Activated CD4-positive, alpha-beta memory T cell treated with anti-CD3 and anti-CD28 coated beads, Interleukin-2, amount 10 ng/mL, durations not matched to agents 7 days and 5 days (primary cell): ENCODE measurements at regions not wholly inside any gene's neighbourhood (a gene's known extent, or its start where the extent isn't known, plus 50 kb on each side); places are given as distances from the start of the nearest gene placed in this dataset.
A peak's percentile ranks its signal among the peaks of the same experiment; 100 is the strongest.

Experiments used
- CTCF ChIA-PET: fragments of 350-600 bp; sonication (Branson Sonifier 250); formaldehyde crosslinking; loops from one replicate; lab custom pipeline; 2021; ENCODE audit warnings: antibody characterized with exemption, inconsistent platforms; lab: Charles Lee
- POLR2A ChIA-PET: fragments of 350-600 bp; sonication (Branson Sonifier 250); formaldehyde crosslinking; loops from one replicate; lab custom pipeline; 2021; ENCODE audit warnings: antibody characterized with exemption; lab: Charles Lee
- DNase-seq: peaks from one replicate; pipeline ENCODE4 v3.0.0-alpha.2; 2020
- H3K27ac Mint-ChIP-seq: one replicate; pipeline ENCODE4 v1.8.0; 2021; ENCODE audit warnings: mild to moderate bottlenecking, mixed read lengths
- H3K27me3 Mint-ChIP-seq: one replicate; pipeline ENCODE4 v1.8.0; 2021; ENCODE audit warnings: mixed read lengths
- H3K36me3 Mint-ChIP-seq: one replicate; pipeline ENCODE4 v1.8.0; 2021; ENCODE audit warnings: low read depth, mixed read lengths
- H3K4me1 Mint-ChIP-seq: one replicate; pipeline ENCODE4 v1.8.0; 2021; ENCODE audit warnings: mixed read lengths
- H3K4me3 Mint-ChIP-seq: one replicate; pipeline ENCODE4 v1.8.0; 2021; ENCODE audit warnings: mild to moderate bottlenecking, mixed read lengths
- H3K9me3 Mint-ChIP-seq: one replicate; pipeline ENCODE4 v1.8.0; 2021; ENCODE audit warnings: mixed read lengths

- Mint-ChIP-seq H3K36me3 (no peaks in the 10 kb centered on the region), H3K9me3 (no peaks in the 10 kb centered on the region), H3K27ac (no peak overlapping the region), H3K4me3 (no peak overlapping the region), H3K4me1 (no peaks in the 10 kb centered on the region), H3K27me3 (peaks cover 17% of the 10 kb centered on the region)
- POLR2A ChIA-PET: no interaction called here
- CTCF ChIA-PET: no interaction called here
- DNase-seq: no peak
These were observed 86.1 kb upstream of the PCBD1 start for GRCh38 chr10:70974351-70974901.

DNA sequence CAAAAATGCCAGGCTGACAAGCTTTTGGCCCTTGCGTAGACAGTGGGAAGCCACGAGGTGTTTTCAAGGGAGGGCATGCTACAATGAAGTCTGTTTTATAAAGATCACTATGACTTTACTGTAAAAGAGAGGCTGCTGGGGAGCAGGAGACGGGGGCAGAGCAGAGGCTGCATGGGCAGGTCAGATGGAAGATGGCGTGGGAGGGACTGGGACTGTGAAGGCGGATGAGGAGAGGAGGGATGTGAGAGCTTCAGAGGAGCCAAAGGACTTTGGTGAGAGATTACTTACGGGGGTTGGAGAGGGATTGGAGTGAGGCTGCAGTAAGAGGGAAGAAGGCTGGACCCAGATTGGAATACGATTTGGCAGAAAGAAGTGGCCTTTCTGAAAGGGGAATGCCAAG, 86.6 kb upstream of the PCBD1 start:
- CTCF ChIA-PET: no interaction called here
- DNase-seq: no peak
- Mint-ChIP-seq H3K36me3 (no peaks in the 10 kb centered on the region), H3K4me1 (no peaks in the 10 kb centered on the region), H3K4me3 (no peak overlapping the region), H3K27me3 (peaks cover 17% of the 10 kb centered on the region), H3K27ac (no peak overlapping the region), H3K9me3 (no peaks in the 10 kb centered on the region)
- POLR2A ChIA-PET: no interaction called here

DNA sequence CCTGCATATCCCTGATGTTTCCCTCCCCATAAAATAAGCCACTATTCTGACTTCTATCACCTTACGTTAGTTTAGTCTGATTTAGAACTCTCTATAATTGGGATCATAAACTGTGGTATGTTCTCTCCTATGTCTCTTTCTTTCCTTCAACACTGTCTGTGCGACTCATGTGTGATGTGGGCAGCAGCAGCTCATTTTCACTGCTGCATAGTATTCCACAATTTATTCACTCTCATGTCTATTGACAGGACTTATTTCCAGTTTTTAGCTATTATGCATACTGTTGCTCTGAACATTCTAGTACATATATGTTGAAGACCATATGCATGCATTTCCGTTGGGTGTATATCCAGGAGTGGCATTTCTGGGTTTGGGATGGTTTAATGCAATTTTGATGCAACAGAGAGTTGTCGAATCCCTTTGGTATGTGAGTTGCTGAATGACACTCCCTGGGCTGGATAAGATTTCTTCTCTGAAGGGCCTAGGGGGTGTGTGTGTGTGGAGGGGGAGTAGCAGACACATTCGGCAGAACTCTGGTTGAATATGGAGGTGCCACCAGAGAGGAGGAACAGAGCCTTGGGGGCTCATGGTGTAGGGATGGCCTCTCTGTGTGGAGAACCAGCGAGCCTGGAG, 87.8 kb upstream of the PCBD1 start:
- no peaks in the 10 kb centered on the region for H3K4me1 Mint-ChIP-seq
- no peak for DNase-seq
- POLR2A ChIA-PET: no interaction called here
- no peaks in the 10 kb centered on the region for H3K36me3 Mint-ChIP-seq
- no peak overlapping the region for H3K4me3 Mint-ChIP-seq
- H3K27ac Mint-ChIP-seq: no peak overlapping the region
- CTCF ChIA-PET: no interaction called here
- peaks cover 14% of the 10 kb centered on the region for H3K27me3 Mint-ChIP-seq
- H3K9me3 Mint-ChIP-seq: no peaks in the 10 kb centered on the region

DNA sequence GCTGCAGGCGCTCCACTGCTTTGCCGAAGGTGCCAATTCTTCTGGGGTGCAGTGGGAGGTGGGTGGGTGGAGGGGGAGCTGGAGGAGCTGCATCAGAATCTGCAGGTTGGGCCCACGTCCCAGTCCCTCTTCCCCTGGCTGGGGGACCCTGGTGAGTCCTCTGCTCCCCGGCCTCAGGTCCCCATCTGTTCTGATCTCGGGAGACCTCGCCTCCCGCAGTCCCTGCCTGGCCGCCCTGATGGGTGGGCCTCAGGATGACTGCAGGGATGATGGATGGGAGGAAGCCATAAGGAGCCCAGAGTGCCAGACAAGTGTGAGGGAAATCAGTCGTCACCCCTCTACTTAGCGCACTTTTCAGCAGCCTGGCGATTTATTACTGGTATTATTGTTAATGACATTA, 89.3 kb upstream of the PCBD1 start:
- ChIA-PET CTCF (no interaction called here), POLR2A (no interaction called here)
- no peak overlapping the region for H3K4me3 Mint-ChIP-seq
- peaks cover 5% of the 10 kb centered on the region for H3K4me1 Mint-ChIP-seq
- H3K9me3 Mint-ChIP-seq: no peaks in the 10 kb centered on the region
- no peaks in the 10 kb centered on the region for H3K36me3 Mint-ChIP-seq
- peaks cover 7% of the 10 kb centered on the region for H3K27me3 Mint-ChIP-seq
- H3K27ac Mint-ChIP-seq: no peak overlapping the region
- no peak for DNase-seq

- CTCF ChIA-PET: no interaction called here
- peaks cover 11% of the 10 kb centered on the region for H3K4me1 Mint-ChIP-seq
- no peak overlapping the region for H3K4me3 Mint-ChIP-seq
- no peaks in the 10 kb centered on the region for H3K9me3 Mint-ChIP-seq
- H3K36me3 Mint-ChIP-seq: no peaks in the 10 kb centered on the region
- POLR2A ChIA-PET: no interaction called here
- H3K27me3 Mint-ChIP-seq: peaks cover 6% of the 10 kb centered on the region
- DNase-seq: no peak
- H3K27ac Mint-ChIP-seq: no peak overlapping the region
These were observed 89.8 kb upstream of the PCBD1 start for GRCh38 chr10:70978181-70978580.

DNA sequence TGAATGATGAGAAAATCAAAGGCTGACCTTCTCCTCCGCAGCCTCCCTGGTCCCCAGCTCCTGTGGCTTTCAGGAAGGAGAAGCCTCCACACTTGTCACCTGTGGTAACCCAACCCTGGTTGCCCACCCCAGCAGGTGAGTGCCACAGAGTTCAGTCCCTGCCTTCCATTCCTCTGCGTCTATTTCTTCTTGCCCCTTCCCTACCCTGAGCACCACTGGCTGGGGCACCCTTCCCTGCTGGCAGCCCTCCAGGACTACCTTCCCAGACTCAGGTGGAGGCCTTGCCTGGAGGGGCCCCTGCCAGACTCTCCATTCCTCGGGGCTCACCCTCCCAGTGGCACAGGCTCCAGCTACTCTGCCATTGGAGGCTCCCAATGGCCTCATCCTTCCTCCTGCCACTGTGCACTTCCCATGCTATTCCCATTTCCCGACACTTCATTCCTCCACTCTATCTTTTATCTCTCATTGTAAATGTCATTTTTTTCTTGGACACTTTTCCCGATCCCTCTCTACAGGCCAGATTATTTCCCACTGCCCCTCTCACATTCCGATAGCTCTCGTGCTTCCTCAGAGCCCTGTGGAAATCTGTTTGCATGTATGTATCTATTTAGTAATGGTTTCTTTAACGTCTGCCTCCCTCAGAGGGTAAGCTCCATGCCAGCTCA, 90.6 kb upstream of the PCBD1 start:
- H3K27me3 Mint-ChIP-seq: peaks cover 6% of the 10 kb centered on the region
- no peak overlapping the region for H3K27ac Mint-ChIP-seq
- peaks cover 11% of the 10 kb centered on the region for H3K4me1 Mint-ChIP-seq
- no peak for DNase-seq
- ChIA-PET POLR2A (no interaction called here), CTCF (interaction anchor here (1.1 kb wide), 1 partner anchor 12 kb away, joined by 3 read pairs; no protein-coding TSS in a partner anchor)
- H3K9me3 Mint-ChIP-seq: no peaks in the 10 kb centered on the region
- H3K4me3 Mint-ChIP-seq: no peak overlapping the region
- no peaks in the 10 kb centered on the region for H3K36me3 Mint-ChIP-seq

- no peak overlapping the region for H3K4me3 Mint-ChIP-seq
- H3K4me1 Mint-ChIP-seq: peaks cover 18% of the 10 kb centered on the region
- peaks cover 6% of the 10 kb centered on the region for H3K27me3 Mint-ChIP-seq
- DNase-seq: no peak
- ChIA-PET POLR2A (no interaction called here), CTCF (no interaction called here)
- no peaks in the 10 kb centered on the region for H3K9me3 Mint-ChIP-seq
- no peak overlapping the region for H3K27ac Mint-ChIP-seq
- H3K36me3 Mint-ChIP-seq: no peaks in the 10 kb centered on the region
These were observed 92.3 kb upstream of the PCBD1 start for GRCh38 chr10:70980687-70981086.

DNA sequence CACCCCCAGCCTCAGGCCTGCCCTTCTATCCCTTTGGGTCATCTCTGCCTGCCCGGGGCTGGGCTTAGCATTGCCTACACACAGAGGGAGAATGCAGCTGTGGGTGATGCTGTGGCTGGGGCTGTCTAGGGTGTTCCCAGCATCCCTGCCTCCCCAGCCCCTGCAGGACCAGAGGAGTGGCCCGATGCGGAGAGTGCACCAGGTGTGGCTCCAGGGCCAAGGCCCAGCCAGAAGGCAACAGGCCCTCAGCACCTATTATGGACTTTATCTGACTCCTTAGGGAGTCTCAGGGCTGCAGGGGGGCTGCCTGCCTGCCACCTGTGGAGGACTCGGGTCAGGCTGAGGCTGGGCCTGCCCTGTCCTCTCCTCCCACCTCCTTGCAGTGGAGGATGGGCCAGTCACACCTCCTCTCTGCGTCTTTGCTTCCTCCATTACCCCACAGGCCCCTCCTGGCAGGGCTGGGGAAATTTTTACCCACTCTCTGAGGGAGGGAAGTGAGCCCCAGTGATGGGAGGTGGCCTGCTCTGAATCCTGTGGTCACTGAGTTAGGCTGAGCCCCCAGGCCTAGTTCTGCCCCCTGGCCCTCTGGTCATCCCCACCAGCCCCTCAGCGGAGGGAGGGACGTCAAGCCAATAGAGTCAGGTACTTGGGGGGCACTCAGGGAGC, 92.9 kb upstream of the PCBD1 start:
- no peak overlapping the region for H3K4me3 Mint-ChIP-seq
- peaks cover under 1% of the 10 kb centered on the region for H3K27me3 Mint-ChIP-seq
- no peaks in the 10 kb centered on the region for H3K36me3 Mint-ChIP-seq
- H3K27ac Mint-ChIP-seq: no peak overlapping the region
- POLR2A ChIA-PET: no interaction called here
- no peaks in the 10 kb centered on the region for H3K9me3 Mint-ChIP-seq
- DNase-seq: no peak
- H3K4me1 Mint-ChIP-seq: peaks cover 24% of the 10 kb centered on the region
- CTCF ChIA-PET: no interaction called here

- Mint-ChIP-seq H3K27ac (no peak overlapping the region), H3K27me3 (no peaks in the 10 kb centered on the region), H3K36me3 (no peaks in the 10 kb centered on the region), H3K4me3 (no peak overlapping the region), H3K4me1 (peaks cover 25% of the 10 kb centered on the region), H3K9me3 (no peaks in the 10 kb centered on the region)
- CTCF ChIA-PET: no interaction called here
- no peak for DNase-seq
- POLR2A ChIA-PET: interaction anchor here (1.2 kb wide), 1 partner anchor 42 kb away, joined by 3 read pairs; no protein-coding TSS in a partner anchor
These were observed 93.6 kb upstream of the PCBD1 start for GRCh38 chr10:70981936-70982335.

DNA sequence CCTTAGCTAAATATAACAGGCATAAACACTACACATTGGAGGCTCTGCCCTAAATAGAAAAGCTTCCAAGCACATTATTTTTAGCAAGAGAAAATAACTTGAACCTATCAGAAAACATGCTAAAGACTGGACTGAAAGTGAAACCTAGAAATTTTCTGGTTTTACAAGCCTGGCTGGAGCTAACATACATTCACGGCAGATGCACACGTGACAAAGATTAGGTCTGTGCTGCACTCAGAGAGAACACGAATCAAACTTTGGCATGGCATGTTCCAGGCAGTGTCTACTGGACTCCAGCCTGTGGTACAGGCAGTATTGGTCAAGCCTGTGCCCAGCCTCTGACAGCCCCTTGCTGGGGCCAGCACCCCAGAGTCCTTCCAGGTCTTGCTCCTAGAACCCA, 94.1 kb upstream of the PCBD1 start:
- POLR2A ChIA-PET: interaction anchor here (1.2 kb wide), 1 partner anchor 42 kb away, joined by 3 read pairs; no protein-coding TSS in a partner anchor
- Mint-ChIP-seq H3K4me1 (peaks cover 25% of the 10 kb centered on the region), H3K27ac (no peak overlapping the region), H3K27me3 (no peaks in the 10 kb centered on the region), H3K36me3 (no peaks in the 10 kb centered on the region), H3K9me3 (no peaks in the 10 kb centered on the region), H3K4me3 (no peak overlapping the region)
- DNase-seq: no peak
- CTCF ChIA-PET: no interaction called here

- no peak for DNase-seq
- ChIA-PET CTCF (no interaction called here), POLR2A (no interaction called here)
- peaks cover 25% of the 10 kb centered on the region for H3K4me1 Mint-ChIP-seq
- no peak overlapping the region for H3K4me3 Mint-ChIP-seq
- H3K27ac Mint-ChIP-seq: no peak overlapping the region
- H3K36me3 Mint-ChIP-seq: no peaks in the 10 kb centered on the region
- H3K9me3 Mint-ChIP-seq: no peaks in the 10 kb centered on the region
- no peaks in the 10 kb centered on the region for H3K27me3 Mint-ChIP-seq
These were observed 96.8 kb upstream of the PCBD1 start for GRCh38 chr10:70984986-70985722.

GRCh38 chr10:70985824-70986622, 97.7 kb upstream of the PCBD1 start:
- peak; percentile 28 for DNase-seq
- Mint-ChIP-seq H3K27me3 (no peaks in the 10 kb centered on the region), H3K4me3 (no peak overlapping the region), H3K9me3 (no peaks in the 10 kb centered on the region), H3K4me1 (peaks cover 25% of the 10 kb centered on the region), H3K36me3 (no peaks in the 10 kb centered on the region), H3K27ac (no peak overlapping the region)
- ChIA-PET POLR2A (no interaction called here), CTCF (no interaction called here)
